Spinal cord (tissue), 9 donors: ENCODE measurements at regions not wholly inside any gene's neighbourhood (a gene's known extent, or its start where the extent isn't known, plus 50 kb on each side); places are given as distances from the start of the nearest gene placed in this dataset.
A peak's percentile ranks its signal among the peaks of the same experiment; 100 is the strongest.
"Not testable (repeated sequence)": the region's sequence is repeated elsewhere in the genome, so short reads cannot be mapped to it uniquely, and the experiment has no call there.

Experiments
- DNase-seq, 6 donors: peaks; one replicate each; pipeline versions ENCODE4 v3.0.0 to v3.0.0-alpha.2; 2013 to 2015; ENCODE audit warnings: low spot score in 6 of 6, low read depth in 4 of 6
- H3K27ac ChIP-seq: one replicate; pipeline ENCODE4 v1.5.1; 2013; ENCODE audit warnings: low read depth, low read length, control low read depth
- H3K27me3 ChIP-seq: one replicate; pipeline ENCODE4 v1.6.1; 2013; ENCODE audit warnings: low read length; ENCODE audit not compliant: control insufficient read depth, insufficient read depth
- H3K36me3 ChIP-seq: one replicate; pipeline ENCODE4 v1.6.1; 2013; ENCODE audit warnings: low read length; ENCODE audit not compliant: control insufficient read depth, insufficient read depth
- H3K4me1 ChIP-seq: one replicate; pipeline ENCODE4 v1.6.1; 2013; ENCODE audit warnings: low read length; ENCODE audit not compliant: control insufficient read depth, insufficient read depth
- H3K4me3 ChIP-seq: one replicate; pipeline ENCODE4 v1.5.1; 2013; ENCODE audit warnings: low read depth, low read length, control low read depth
- H3K9me3 ChIP-seq: one replicate; pipeline ENCODE4 v1.6.1; 2013; ENCODE audit warnings: low read length; ENCODE audit not compliant: control insufficient read depth, insufficient read depth
- whole genome bisulfite sequencing: methylation state at CpG from one replicate; pipeline ENCODE4 v1.1.5; 2013; ENCODE audit warnings: missing lambda C conversion rate; ENCODE audit not compliant: insufficient coverage; 5-methylcytosine and 5-hydroxymethylcytosine counted together
- donor health status: healthy.

GRCh38 chr16:62294213-62294972 is 258.2 kb upstream of the CDH8 start:
- no peak overlapping the region for H3K27ac ChIP-seq
- no peaks in the 10 kb centered on the region for H3K9me3 ChIP-seq
- no peaks in the 10 kb centered on the region for H3K36me3 ChIP-seq
- 89% methylated on average over 2 of the region's 6 CpGs for WGBS
- DNase-seq = no peak
- no peaks in the 10 kb centered on the region for H3K27me3 ChIP-seq
- no peaks in the 10 kb centered on the region for H3K4me1 ChIP-seq
- H3K4me3 ChIP-seq = no peak overlapping the region

DNA sequence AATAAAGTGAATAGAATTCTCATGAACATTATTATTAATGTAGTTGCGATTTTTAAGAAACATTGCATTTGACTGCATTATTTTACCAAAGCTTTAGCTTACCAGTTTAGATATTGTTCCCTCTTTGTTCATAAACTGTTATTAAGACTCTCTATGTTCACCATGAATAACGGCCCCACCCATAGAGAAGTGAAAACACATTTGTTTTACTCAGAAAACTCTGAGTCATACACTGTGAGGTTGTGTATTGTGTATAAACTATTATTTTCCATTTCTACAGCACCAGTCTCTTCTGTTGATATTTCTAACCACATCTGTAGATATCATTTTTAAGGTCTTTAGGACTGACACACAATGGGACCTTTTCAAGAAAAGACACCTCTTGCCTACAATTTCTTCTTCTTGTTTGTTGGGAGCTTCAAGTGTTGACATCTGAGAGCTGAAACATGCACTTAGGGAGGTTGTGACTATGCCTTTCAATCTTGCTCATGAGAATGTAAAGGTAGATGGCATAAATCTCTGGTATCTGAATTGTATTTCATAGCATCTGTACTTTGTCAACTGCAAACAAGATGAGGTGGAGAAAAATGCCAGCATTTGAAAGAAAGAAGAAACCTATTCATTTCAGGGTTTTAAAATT is 252.9 kb upstream of the CDH8 start:
- H3K4me1 ChIP-seq = no peaks in the 10 kb centered on the region
- H3K9me3 ChIP-seq = no peaks in the 10 kb centered on the region
- no peaks in the 10 kb centered on the region for H3K27me3 ChIP-seq
- DNase-seq = no peak
- H3K36me3 ChIP-seq = no peaks in the 10 kb centered on the region
- H3K4me3 ChIP-seq = no peak overlapping the region
- H3K27ac ChIP-seq = no peak overlapping the region
- no CpG with 5 or more reads among the region's 2 CpGs for WGBS

- no CpG with 5 or more reads among the region's 3 CpGs for WGBS
- Histone ChIP-seq H3K27me3 (no peaks in the 10 kb centered on the region), H3K4me1 (no peaks in the 10 kb centered on the region), H3K27ac (no peak overlapping the region), H3K36me3 (no peaks in the 10 kb centered on the region), H3K9me3 (no peaks in the 10 kb centered on the region), H3K4me3 (no peak overlapping the region)
- peak in 2 of 6 donors; percentile 23 to 51 for DNase-seq
These were observed 244.3 kb upstream of the CDH8 start for GRCh38 chr16:62280506-62280905.

DNA sequence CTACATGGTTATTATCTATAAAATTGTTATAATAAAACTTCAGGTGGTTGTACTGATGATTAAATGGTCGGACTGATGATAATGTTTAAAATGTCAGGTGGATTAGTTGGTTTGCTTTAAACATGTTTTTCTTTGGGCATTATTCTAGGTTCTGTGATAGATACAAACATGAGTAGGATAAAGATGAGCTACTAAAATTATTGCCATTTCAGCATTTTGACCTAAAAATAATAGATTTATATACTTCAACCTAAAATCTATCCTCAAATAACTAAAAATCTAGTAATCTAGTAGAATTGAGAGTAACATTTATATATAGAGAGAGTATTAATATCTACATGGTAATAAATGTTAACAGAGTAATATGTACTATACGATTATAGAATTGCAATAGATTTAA is 241.7 kb upstream of the CDH8 start:
- DNase-seq = no peak
- no CpG with 5 or more reads among the region's 2 CpGs for WGBS
- H3K4me1 ChIP-seq = no peaks in the 10 kb centered on the region
- no peaks in the 10 kb centered on the region for H3K9me3 ChIP-seq
- no peak overlapping the region for H3K27ac ChIP-seq
- H3K27me3 ChIP-seq = no peaks in the 10 kb centered on the region
- no peaks in the 10 kb centered on the region for H3K36me3 ChIP-seq
- H3K4me3 ChIP-seq = no peak overlapping the region

GRCh38 chr16:62276637-62277036 is 240.4 kb upstream of the CDH8 start:
- peak in 1 of 6 donors; percentile 72 for DNase-seq
- Histone ChIP-seq H3K9me3 (no peaks in the 10 kb centered on the region), H3K36me3 (no peaks in the 10 kb centered on the region), H3K4me1 (no peaks in the 10 kb centered on the region), H3K27ac (no peak overlapping the region), H3K4me3 (no peak overlapping the region), H3K27me3 (no peaks in the 10 kb centered on the region)
- 31% methylated on average over 3 of the region's 7 CpGs for WGBS

GRCh38 chr16:62272035-62272434 is 235.8 kb upstream of the CDH8 start:
- Histone ChIP-seq H3K36me3 (no peaks in the 10 kb centered on the region), H3K4me3 (no peak overlapping the region), H3K27ac (no peak overlapping the region), H3K27me3 (no peaks in the 10 kb centered on the region), H3K4me1 (no peaks in the 10 kb centered on the region), H3K9me3 (no peaks in the 10 kb centered on the region)
- peak in 1 of 6 donors; percentile 17 for DNase-seq
- 80% methylated on average over 1 of the region's 1 CpG for WGBS

DNA sequence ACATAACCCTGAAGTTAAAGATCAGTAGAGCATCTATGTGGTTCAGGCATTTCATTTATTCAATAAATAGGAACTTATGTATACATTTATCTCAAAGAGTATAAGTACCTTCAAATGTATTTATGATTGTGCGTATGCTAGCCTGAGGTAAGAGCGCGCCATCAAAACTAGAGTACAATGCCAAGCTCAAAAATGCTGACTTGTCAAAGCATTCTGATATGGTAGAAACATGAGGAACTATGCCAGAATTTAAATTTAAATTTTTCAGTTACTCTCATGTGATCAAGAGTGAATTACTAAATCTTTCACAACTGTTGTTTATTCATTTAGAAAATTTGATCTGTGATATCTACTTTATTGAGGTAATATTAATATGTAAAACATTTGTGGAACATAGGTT is 225.5 kb upstream of the CDH8 start:
- no CpG with 5 or more reads among the region's 3 CpGs for WGBS
- Histone ChIP-seq H3K4me3 (no peak overlapping the region), H3K4me1 (no peaks in the 10 kb centered on the region), H3K27ac (no peak overlapping the region), H3K36me3 (no peaks in the 10 kb centered on the region), H3K27me3 (no peaks in the 10 kb centered on the region), H3K9me3 (no peaks in the 10 kb centered on the region)
- DNase-seq = no peak

GRCh38 chr16:62258931-62259435 is 222.7 kb upstream of the CDH8 start:
- H3K36me3 ChIP-seq, H3K27ac ChIP-seq, H3K27me3 ChIP-seq, H3K4me1 ChIP-seq, H3K4me3 ChIP-seq, DNase-seq, H3K9me3 ChIP-seq: not testable (repeated sequence)
- 85% methylated on average over 1 of the region's 2 CpGs for whole genome bisulfite sequencing

GRCh38 chr16:62256406-62256805 is 220.2 kb upstream of the CDH8 start:
- Histone ChIP-seq H3K9me3 (no peaks in the 10 kb centered on the region), H3K27me3 (no peaks in the 10 kb centered on the region), H3K4me3 (no peak overlapping the region), H3K4me1 (peaks cover 2% of the 10 kb centered on the region), H3K36me3 (no peaks in the 10 kb centered on the region), H3K27ac (no peak overlapping the region)
- no CpG with 5 or more reads among the region's 2 CpGs for WGBS
- DNase-seq = peak in 2 of 6 donors; percentile 56 to 63

- H3K27me3 ChIP-seq = no peaks in the 10 kb centered on the region
- H3K9me3 ChIP-seq = no peaks in the 10 kb centered on the region
- H3K36me3 ChIP-seq = no peaks in the 10 kb centered on the region
These were observed 218.6 kb upstream of the CDH8 start for GRCh38 chr16:62254847-62255246.

More at GRCh38 chr16:62254847-62255246, 218.6 kb upstream of the CDH8 start:
- peaks cover 2% of the 10 kb centered on the region for H3K4me1 ChIP-seq
- no peak overlapping the region for H3K4me3 ChIP-seq
- DNase-seq = no peak
- no peak overlapping the region for H3K27ac ChIP-seq
